AG04450 (cell line): ENCODE measurements at regions not wholly inside any gene's neighbourhood (a gene's known extent, or its start where the extent isn't known, plus 50 kb on each side); places are given as distances from the start of the nearest gene placed in this dataset.

Experiments
- CTCF ChIA-PET: fragments of 300-600, 350-600 bp; formaldehyde crosslinking; extraction: SDS; loops from one replicate; lab custom pipeline; 2022; ENCODE audit warnings: antibody characterized with exemption, inconsistent platforms; lab: Charles Lee
- POLR2A ChIA-PET: fragments of 350-600 bp; formaldehyde crosslinking; extraction: SDS; loops from one replicate; lab custom pipeline; 2021; ENCODE audit warnings: antibody characterized with exemption, inconsistent platforms; lab: Yijun Ruan, JAX
- DNase-seq: peaks from one replicate; pipeline ENCODE4 v3.0.0-alpha.2; 2011; ENCODE audit warnings: low read depth, low spot score
- H3K27ac ChIP-seq: one replicate; pipeline ENCODE4 v1.5.1; 2012; ENCODE audit warnings: low read depth, low read length, control low read depth
- H3K27me3 ChIP-seq: one replicate; pipeline ENCODE4 v1.6.0; 2012; ENCODE audit warnings: low read length; ENCODE audit not compliant: control insufficient read depth, insufficient read depth
- H3K4me3 ChIP-seq: 2 replicates; pipeline ENCODE4 v1.5.1; 2011; ENCODE audit warnings: mild to moderate bottlenecking, low read depth, low read length, control low read depth
- H3K9me3 ChIP-seq: 2 replicates; pipeline ENCODE4 v1.5.1; 2012; ENCODE audit warnings: low read length; ENCODE audit not compliant: control insufficient read depth, insufficient read depth
- CTCF ChIP-seq: IDR thresholded peaks from 2 replicates; pipeline ENCODE4 v1.5.1; 2011; ENCODE audit warnings: low read depth, low read length, control low read depth, inconsistent platforms

GRCh38 chr11:130760515-130761125 is 155.7 kb downstream of the SNX19 start:
- Histone ChIP-seq H3K4me3 (no peak overlapping the region), H3K27me3 (peaks cover 7% of the 10 kb centered on the region), H3K27ac (no peak overlapping the region), H3K9me3 (no peaks in the 10 kb centered on the region)
- TF ChIP-seq CTCF, result no peak
- POLR2A ChIA-PET, result no interaction called here
- DNase-seq, result no peak
- CTCF ChIA-PET, result no interaction called here

- Histone ChIP-seq H3K27me3 (peaks cover 7% of the 10 kb centered on the region), H3K27ac (no peak overlapping the region), H3K4me3 (no peak overlapping the region), H3K9me3 (no peaks in the 10 kb centered on the region)
- ChIA-PET POLR2A (no interaction called here), CTCF (no interaction called here)
- TF ChIP-seq CTCF, result no peak
- DNase-seq, result no peak
Observed at GRCh38 chr11:130761560-130762220, 154.6 kb downstream of the SNX19 start.

- TF ChIP-seq CTCF, result no peak
- Histone ChIP-seq H3K27me3 (peaks cover 7% of the 10 kb centered on the region), H3K4me3 (no peak overlapping the region), H3K27ac (no peak overlapping the region), H3K9me3 (no peaks in the 10 kb centered on the region)
- ChIA-PET CTCF (no interaction called here), POLR2A (no interaction called here)
- DNase-seq, result no peak
Observed at GRCh38 chr11:130762638-130763037, 153.6 kb downstream of the SNX19 start.

- peaks cover 7% of the 10 kb centered on the region for H3K27me3 ChIP-seq
- H3K9me3 ChIP-seq, result no peaks in the 10 kb centered on the region
- DNase-seq, result no peak
- no peak overlapping the region for H3K4me3 ChIP-seq
- H3K27ac ChIP-seq, result no peak overlapping the region
- POLR2A ChIA-PET, result no interaction called here
- CTCF ChIA-PET, result no interaction called here
- no peak for TF ChIP-seq CTCF
Observed at GRCh38 chr11:130763087-130763980, 152.9 kb downstream of the SNX19 start.

GRCh38 chr11:130765406-130765805 is 150.9 kb downstream of the SNX19 start:
- no peak for DNase-seq
- no peaks in the 10 kb centered on the region; the same call in none of the 2 replicates for H3K9me3 ChIP-seq
- H3K27me3 ChIP-seq, result peaks cover 7% of the 10 kb centered on the region
- ChIA-PET CTCF (no interaction called here), POLR2A (no interaction called here)
- H3K4me3 ChIP-seq, result no peak overlapping the region
- no peak overlapping the region for H3K27ac ChIP-seq
- TF ChIP-seq CTCF, result no peak
